ENCODE measurements at regions not wholly inside any gene's neighbourhood (a gene's known extent, or its start where the extent isn't known, plus 50 kb on each side); places are given as distances from the start of the nearest gene placed in this dataset.

DNA sequence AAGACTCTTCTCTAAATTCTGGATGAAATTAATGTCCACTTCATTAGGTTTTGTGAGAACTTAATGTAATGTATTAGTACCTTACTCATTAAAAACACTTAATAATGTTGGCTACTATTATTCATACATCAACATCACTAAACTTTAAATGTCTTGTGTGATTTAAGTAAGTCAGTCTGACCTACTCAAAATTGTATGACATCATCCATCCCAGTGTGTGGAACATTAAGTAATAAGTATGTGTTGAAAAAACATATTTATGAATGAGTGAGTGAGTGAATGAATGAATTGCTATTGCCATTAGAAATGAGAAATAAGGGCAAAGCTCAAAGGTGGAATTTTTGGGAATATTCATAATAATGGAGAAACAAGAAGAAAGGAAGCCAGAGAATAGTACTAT, 285.8 kb downstream of the HTR1B start:
- Histone ChIP-seq H3K27ac (no peak overlapping the region), H3K36me3 (no peaks in the 10 kb centered on the region), H3K4me1 (ENCODE audit: insufficient read depth) (no peaks in the 10 kb centered on the region), H3K27me3 (no peaks in the 10 kb centered on the region), H3K4me3 (no peak overlapping the region), H3K9me3 (no peaks in the 10 kb centered on the region)
- TF ChIP-seq CTCF (IDR thresholded peaks at IDR 0.05) (no peak), POLR2A (IDR thresholded peaks at IDR 0.05) (no peak), EP300 (IDR thresholded peaks at IDR 0.05) (no peak)
- intact Hi-C loops (cut with DNase I), result no loop called here
- no peak for DNase-seq

- intact Hi-C loops (cut with DNase I), result no loop called here
- Histone ChIP-seq H3K27ac (no peak overlapping the region), H3K4me1 (ENCODE audit: insufficient read depth) (no peaks in the 10 kb centered on the region), H3K9me3 (no peaks in the 10 kb centered on the region), H3K27me3 (no peaks in the 10 kb centered on the region), H3K4me3 (no peak overlapping the region), H3K36me3 (no peaks in the 10 kb centered on the region)
- TF ChIP-seq POLR2A (IDR thresholded peaks at IDR 0.05), result no peak
- no peak for TF ChIP-seq EP300 (IDR thresholded peaks at IDR 0.05)
- TF ChIP-seq CTCF (IDR thresholded peaks at IDR 0.05), result no peak
- DNase-seq, result no peak
- WGBS, 3 donors, result 84 to 85% (median 84%) methylated on average over 7 of the region's 7 CpGs
Observed at GRCh38 chr6:77173472-77174074, 289.7 kb downstream of the HTR1B start.

- no peak for DNase-seq
- WGBS, 3 donors, result 79 to 94% (median 92%) methylated on average over 4 to 6 of the region's 6 CpGs
- Histone ChIP-seq H3K36me3 (no peaks in the 10 kb centered on the region), H3K9me3 (no peaks in the 10 kb centered on the region), H3K27me3 (no peaks in the 10 kb centered on the region), H3K4me3 (no peak overlapping the region), H3K4me1 (ENCODE audit: insufficient read depth) (no peaks in the 10 kb centered on the region), H3K27ac (no peak overlapping the region)
- TF ChIP-seq EP300 (IDR thresholded peaks at IDR 0.05) (no peak), POLR2A (IDR thresholded peaks at IDR 0.05) (no peak), CTCF (IDR thresholded peaks at IDR 0.05) (no peak)
- intact Hi-C loops (cut with DNase I), result no loop called here
Observed at GRCh38 chr6:77172578-77172977, 290.7 kb downstream of the HTR1B start.

DNA sequence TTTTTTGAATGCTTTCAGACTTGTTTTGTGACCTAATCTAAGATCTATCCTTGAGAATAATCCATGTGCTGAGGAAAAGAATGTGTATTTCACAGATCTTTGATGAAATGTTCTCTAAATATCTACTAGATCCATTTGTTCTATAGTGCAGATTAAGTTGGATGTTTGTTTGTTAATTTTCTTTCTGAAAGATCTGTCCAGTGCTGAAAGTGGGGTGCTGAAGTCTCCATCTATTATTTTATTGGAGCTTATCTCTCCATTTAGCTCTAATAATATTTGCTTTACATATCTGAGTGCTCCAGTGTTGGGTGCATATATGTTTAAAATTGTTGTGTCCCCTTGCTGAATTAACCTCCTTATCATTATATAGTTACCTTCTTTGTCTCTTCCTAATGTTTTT, 303.6 kb downstream of the HTR1B start:
- no peak overlapping the region for H3K4me3 ChIP-seq
- DNase-seq, result no peak
- no peak for TF ChIP-seq POLR2A (IDR thresholded peaks at IDR 0.05)
- TF ChIP-seq CTCF (IDR thresholded peaks at IDR 0.05), result no peak
- no peak for TF ChIP-seq EP300 (IDR thresholded peaks at IDR 0.05)
- H3K27ac ChIP-seq, result no peak overlapping the region
- no peaks in the 10 kb centered on the region for H3K4me1 ChIP-seq (ENCODE audit: insufficient read depth)
- H3K27me3 ChIP-seq, result no peaks in the 10 kb centered on the region
- no peaks in the 10 kb centered on the region for H3K36me3 ChIP-seq
- intact Hi-C loops (cut with DNase I), result no loop called here
- no peaks in the 10 kb centered on the region for H3K9me3 ChIP-seq
